ENCODE measurements at regions not wholly inside any gene's neighbourhood (a gene's known extent, or its start where the extent isn't known, plus 50 kb on each side); places are given as distances from the start of the nearest gene placed in this dataset.

GRCh38 chr6:6742535-6742934, 154.0 kb downstream of the LY86 start:
- no peak for TF ChIP-seq CTCF (IDR thresholded peaks at IDR 0.05)
- no peak for TF ChIP-seq POLR2A (IDR thresholded peaks at IDR 0.05)
